Brain microvascular endothelial cell (primary cell): ENCODE measurements at regions not wholly inside any gene's neighbourhood (a gene's known extent, or its start where the extent isn't known, plus 50 kb on each side); places are given as distances from the start of the nearest gene placed in this dataset.
"Not testable (repeated sequence)": the region's sequence is repeated elsewhere in the genome, so short reads cannot be mapped to it uniquely, and the experiment has no call there.

Experiments used
- DNase-seq: peaks from one replicate; pipeline ENCODE4 v3.0.0-alpha.2; 2020
- H3K27ac ChIP-seq: fragments of 250-450 bp; sonication (Bioruptor Pico); 2 replicates; pipeline ENCODE4 v1.5.1; 2020; ENCODE audit warnings: mild to moderate bottlenecking, moderate library complexity
- H3K27me3 ChIP-seq: fragments of 250-450 bp; sonication (Bioruptor Pico); replicated peaks from 2 replicates; pipeline ENCODE4 v1.5.1; 2020; ENCODE audit warnings: mild to moderate bottlenecking
- H3K36me3 ChIP-seq: fragments of 250-450 bp; sonication (Bioruptor Pico); replicated peaks from 2 replicates; pipeline ENCODE4 v1.5.1; 2020; ENCODE audit warnings: mild to moderate bottlenecking
- H3K4me3 ChIP-seq: 2 replicates; pipeline ENCODE4 v1.5.1; 2011; ENCODE audit warnings: low read depth, mild to moderate bottlenecking, control low read depth, low read length, moderate library complexity
- CTCF ChIP-seq: IDR thresholded peaks from 2 replicates; pipeline ENCODE4 v1.5.1; 2011; ENCODE audit warnings: low read depth, mild to moderate bottlenecking, moderate library complexity, low read length, control low read depth, inconsistent platforms; ENCODE audit errors: missing control alignments
- in situ Hi-C: cut with HindIII; loops from 2 replicates; pipeline ENCODE4 v1.10.0; 2017; ENCODE audit warnings: low sequenced_read_pairs, low pct_ligation_motif_present

- H3K36me3 ChIP-seq, DNase-seq, H3K27ac ChIP-seq, H3K4me3 ChIP-seq, H3K27me3 ChIP-seq, in situ Hi-C loops: not testable (repeated sequence)
These were observed 274.0 kb downstream of the ANAPC1 start for GRCh38 chr2:111610035-111610434.

- in situ Hi-C loops = no loop called here
- no peak overlapping the region for H3K4me3 ChIP-seq
- no peaks in the 10 kb centered on the region for H3K27me3 ChIP-seq
- no peak for DNase-seq
- H3K27ac ChIP-seq = no peak overlapping the region
- H3K36me3 ChIP-seq = no peaks in the 10 kb centered on the region
- TF ChIP-seq CTCF = no peak
These were observed 267.3 kb downstream of the ANAPC1 start for GRCh38 chr2:111616651-111617218.

- Histone ChIP-seq H3K27me3 (no peaks in the 10 kb centered on the region), H3K36me3 (no peaks in the 10 kb centered on the region), H3K27ac (no peak overlapping the region), H3K4me3 (no peak overlapping the region)
- in situ Hi-C loops = no loop called here
- TF ChIP-seq CTCF = no peak
- no peak for DNase-seq
These were observed 266.4 kb downstream of the ANAPC1 start for GRCh38 chr2:111617299-111618225.

- in situ Hi-C loops = no loop called here
- H3K27ac ChIP-seq = no peak overlapping the region
- H3K27me3 ChIP-seq = no peaks in the 10 kb centered on the region
- no peak for TF ChIP-seq CTCF
- no peaks in the 10 kb centered on the region for H3K36me3 ChIP-seq
- DNase-seq = no peak
- H3K4me3 ChIP-seq = no peak overlapping the region
These were observed 265.6 kb downstream of the ANAPC1 start for GRCh38 chr2:111618226-111618977.

- no peak overlapping the region for H3K4me3 ChIP-seq
- TF ChIP-seq CTCF = peak; percentile 48
- H3K27me3 ChIP-seq = no peaks in the 10 kb centered on the region
- no peaks in the 10 kb centered on the region for H3K36me3 ChIP-seq
- in situ Hi-C loops = no loop called here
- DNase-seq = no peak
- H3K27ac ChIP-seq = no peak overlapping the region
These were observed 264.8 kb downstream of the ANAPC1 start for GRCh38 chr2:111618978-111619902.
